HG02759 (cell line): ENCODE measurements at regions not wholly inside any gene's neighbourhood (a gene's known extent, or its start where the extent isn't known, plus 50 kb on each side); places are given as distances from the start of the nearest gene placed in this dataset.
"Not testable (repeated sequence)": the region's sequence is repeated elsewhere in the genome, so short reads cannot be mapped to it uniquely, and the experiment has no call there.

Experiments
- ATAC-seq: cut with Tn5 transposase; IDR thresholded peaks from one replicate; pipeline ENCODE4 v1.9.1; 2021; ENCODE audit warnings: mild to moderate bottlenecking, moderate library complexity; ENCODE audit not compliant: unreplicated experiment

- no peak for ATAC-seq
Measured at GRCh38 chr5:57662991-57663390, 180.4 kb upstream of the ACTBL2 start.

- ATAC-seq, result no peak
Measured at GRCh38 chr5:57659886-57660285, 177.3 kb upstream of the ACTBL2 start.

GRCh38 chr5:57658018-57658417 lies 175.4 kb upstream of the ACTBL2 start:
- no peak for ATAC-seq

- no peak for ATAC-seq
Measured at GRCh38 chr5:57655228-57655627, 172.6 kb upstream of the ACTBL2 start.

GRCh38 chr5:57653636-57654290 lies 171.2 kb upstream of the ACTBL2 start:
- no peak for ATAC-seq

GRCh38 chr5:57651127-57651526 lies 168.5 kb upstream of the ACTBL2 start:
- ATAC-seq, result no peak

GRCh38 chr5:57650360-57651069 lies 167.9 kb upstream of the ACTBL2 start:
- peak; percentile 97 for ATAC-seq

- no peak for ATAC-seq
Measured at GRCh38 chr5:57642698-57643097, 160.1 kb upstream of the ACTBL2 start.

GRCh38 chr5:57642066-57642465 lies 159.5 kb upstream of the ACTBL2 start:
- ATAC-seq, result no peak

- ATAC-seq, result no peak
Measured at GRCh38 chr5:57635146-57635777, 152.7 kb upstream of the ACTBL2 start.

- no peak for ATAC-seq
Measured at GRCh38 chr5:57632937-57633336, 150.3 kb upstream of the ACTBL2 start.

- not testable (repeated sequence) for ATAC-seq
Measured at GRCh38 chr5:57631139-57631538, 148.5 kb upstream of the ACTBL2 start.

GRCh38 chr5:57627661-57628060 lies 145.1 kb upstream of the ACTBL2 start:
- no peak for ATAC-seq

GRCh38 chr5:57626703-57627102 lies 144.1 kb upstream of the ACTBL2 start:
- ATAC-seq, result no peak

GRCh38 chr5:57621624-57622023 lies 139.0 kb upstream of the ACTBL2 start:
- ATAC-seq, result no peak

GRCh38 chr5:57618767-57619381 lies 136.3 kb upstream of the ACTBL2 start:
- ATAC-seq, result no peak

GRCh38 chr5:57613741-57614140 lies 131.1 kb upstream of the ACTBL2 start:
- ATAC-seq, result no peak

GRCh38 chr5:57611177-57611576 lies 128.6 kb upstream of the ACTBL2 start:
- no peak for ATAC-seq

- no peak for ATAC-seq
Measured at GRCh38 chr5:57608542-57608941, 125.9 kb upstream of the ACTBL2 start.

- ATAC-seq, result no peak
Measured at GRCh38 chr5:57601996-57602395, 119.4 kb upstream of the ACTBL2 start.

- ATAC-seq, result no peak
Measured at GRCh38 chr5:57600321-57600720, 117.7 kb upstream of the ACTBL2 start.

- no peak for ATAC-seq
Measured at GRCh38 chr5:57598756-57599155, 116.1 kb upstream of the ACTBL2 start.
